ENCODE measurements at regions not wholly inside any gene's neighbourhood (a gene's known extent, or its start where the extent isn't known, plus 50 kb on each side); places are given as distances from the start of the nearest gene placed in this dataset.

- peaks cover 9% of the 10 kb centered on the region for H3K9me3 ChIP-seq (ENCODE audit: severe bottlenecking)
- no peak overlapping the region for H3K27ac ChIP-seq
- no peak for TF ChIP-seq CTCF (IDR thresholded peaks at IDR 0.05; ENCODE audit: low read depth, low read length)
- H3K27me3 ChIP-seq (ENCODE audit: insufficient read depth, low read depth, severe bottlenecking) = no peaks in the 10 kb centered on the region
- no peak for DNase-seq
- H3K36me3 ChIP-seq = no peaks in the 10 kb centered on the region
- H3K4me3 ChIP-seq (ENCODE audit: low read depth, low read length) = no peak overlapping the region
Measured at GRCh38 chr2:13649918-13650317, 933.2 kb downstream of the TRIB2 start.

GRCh38 chr2:13650586-13651180, 933.9 kb downstream of the TRIB2 start:
- H3K36me3 ChIP-seq = no peaks in the 10 kb centered on the region

GRCh38 chr2:13651684-13652131, 935.0 kb downstream of the TRIB2 start:
- H3K4me3 ChIP-seq (ENCODE audit: low read depth, low read length) = no peak overlapping the region
- no peak for DNase-seq
- H3K9me3 ChIP-seq (ENCODE audit: severe bottlenecking) = peaks cover 9% of the 10 kb centered on the region
- H3K27me3 ChIP-seq (ENCODE audit: insufficient read depth, low read depth, severe bottlenecking) = no peaks in the 10 kb centered on the region
- no peaks in the 10 kb centered on the region for H3K36me3 ChIP-seq
- TF ChIP-seq CTCF (IDR thresholded peaks at IDR 0.05; ENCODE audit: low read depth, low read length) = no peak
- no peak overlapping the region for H3K27ac ChIP-seq

More at GRCh38 chr2:13650586-13651180, 933.9 kb downstream of the TRIB2 start:
- Histone ChIP-seq H3K27ac (no peak overlapping the region), H3K9me3 (ENCODE audit: severe bottlenecking) (peaks cover 9% of the 10 kb centered on the region), H3K4me3 (ENCODE audit: low read depth, low read length) (no peak overlapping the region), H3K27me3 (ENCODE audit: insufficient read depth, low read depth, severe bottlenecking) (no peaks in the 10 kb centered on the region)
- peak; percentile 39; the same call in 1 of the 2 replicates for TF ChIP-seq CTCF (IDR thresholded peaks at IDR 0.05; ENCODE audit: low read depth, low read length)
- DNase-seq = peak; percentile 36

GRCh38 chr2:13652531-13653313, 936.0 kb downstream of the TRIB2 start:
- H3K9me3 ChIP-seq (ENCODE audit: severe bottlenecking) = peaks cover 9% of the 10 kb centered on the region
- no peak for DNase-seq
- H3K27me3 ChIP-seq (ENCODE audit: insufficient read depth, low read depth, severe bottlenecking) = no peaks in the 10 kb centered on the region
- H3K36me3 ChIP-seq = no peaks in the 10 kb centered on the region
- H3K4me3 ChIP-seq (ENCODE audit: low read depth, low read length) = no peak overlapping the region
- TF ChIP-seq CTCF (IDR thresholded peaks at IDR 0.05; ENCODE audit: low read depth, low read length) = no peak
- H3K27ac ChIP-seq = no peak overlapping the region

- Histone ChIP-seq H3K27me3 (ENCODE audit: insufficient read depth, low read depth, severe bottlenecking) (no peaks in the 10 kb centered on the region), H3K27ac (no peak overlapping the region), H3K36me3 (no peaks in the 10 kb centered on the region), H3K4me3 (ENCODE audit: low read depth, low read length) (no peak overlapping the region), H3K9me3 (ENCODE audit: severe bottlenecking) (peaks cover 9% of the 10 kb centered on the region)
- TF ChIP-seq CTCF (IDR thresholded peaks at IDR 0.05; ENCODE audit: low read depth, low read length) = no peak
- no peak for DNase-seq
Measured at GRCh38 chr2:13654416-13654815, 937.7 kb downstream of the TRIB2 start.
